HEK293 (cell line): ENCODE measurements at regions not wholly inside any gene's neighbourhood (a gene's known extent, or its start where the extent isn't known, plus 50 kb on each side); places are given as distances from the start of the nearest gene placed in this dataset.

ENCODE experiments used
- CTCF ChIA-PET: fragments of 350-600 bp; formaldehyde crosslinking; extraction: SDS; loops from one replicate; lab custom pipeline; 2021; ENCODE audit warnings: antibody characterized with exemption; lab: Yijun Ruan, JAX
- POLR2A ChIA-PET: fragments of 300-600 bp; formaldehyde crosslinking; extraction: SDS; loops from one replicate; lab custom pipeline; 2020; ENCODE audit warnings: antibody characterized with exemption, inconsistent platforms; lab: Yijun Ruan, JAX
- H3K27ac ChIP-seq: fragments of 200-500 bp; sonication (Bioruptor generic); 2 replicates; pipeline ENCODE4 v1.5.1; 2014; ENCODE audit warnings: low read depth, low read length, control low read depth, inconsistent platforms; ENCODE audit errors: extremely low read depth
- H3K36me3 ChIP-seq, 2 experiments: fragments of 200-500 bp in 1 of 2; sonication (Bioruptor generic) in 1 of 2; 1 replicate in 1 of 2; 2 replicates in 1 of 2; pipeline ENCODE4 v1.5.1; 2014 to 2017; ENCODE audit warnings: inconsistent platforms in 2 of 2, low read length in 2 of 2; ENCODE audit not compliant: control insufficient read depth in 2 of 2, insufficient read depth in 1 of 2
- H3K4me1 ChIP-seq: fragments of 200-500 bp; sonication (Bioruptor generic); 2 replicates; pipeline ENCODE4 v1.5.1; 2014; ENCODE audit warnings: mild to moderate bottlenecking, low read length, inconsistent platforms; ENCODE audit not compliant: control insufficient read depth, insufficient read depth
- H3K4me3 ChIP-seq: 2 replicates; pipeline ENCODE4 v1.5.1; 2011; ENCODE audit warnings: low read depth, mild to moderate bottlenecking, control low read depth, low read length, moderate library complexity
- H3K9me3 ChIP-seq: fragments of 200-500 bp; sonication (Bioruptor generic); 2 replicates; pipeline ENCODE4 v1.5.1; 2014; ENCODE audit warnings: low read depth, low read length, inconsistent platforms; ENCODE audit not compliant: control insufficient read depth, insufficient read depth
- ATF2 ChIP-seq: fragments of 450-650 bp; formaldehyde crosslinking; IDR thresholded peaks from 2 replicates; pipeline ENCODE4 v1.5.1; 2016; ENCODE audit warnings: missing biosample characterization, missing genetic modification characterization, low read depth
- BCL11B ChIP-seq: fragments of 450-650 bp; formaldehyde crosslinking; IDR thresholded peaks from 2 replicates; pipeline ENCODE4 v1.5.1; 2016; ENCODE audit warnings: low read depth, missing biosample characterization, missing genetic modification characterization
- GLIS1 ChIP-seq: fragments of 450-650 bp; formaldehyde crosslinking; IDR thresholded peaks from 2 replicates; pipeline ENCODE4 v1.5.1; 2016; ENCODE audit warnings: missing biosample characterization, missing genetic modification characterization
- KLF17 ChIP-seq: fragments of 450-650 bp; formaldehyde crosslinking; IDR thresholded peaks from 2 replicates; pipeline ENCODE4 v1.5.1; 2016; ENCODE audit warnings: missing biosample characterization, missing genetic modification characterization
- OVOL3 ChIP-seq: fragments of 450-650 bp; formaldehyde crosslinking; IDR thresholded peaks from 2 replicates; pipeline ENCODE4 v1.5.1; 2016; ENCODE audit warnings: missing biosample characterization, missing genetic modification characterization
- PRDM10 ChIP-seq: fragments of 450-650 bp; formaldehyde crosslinking; IDR thresholded peaks from 2 replicates; pipeline ENCODE4 v1.5.1; 2016; ENCODE audit warnings: missing biosample characterization, missing genetic modification characterization
- PRDM6 ChIP-seq: fragments of 450-650 bp; formaldehyde crosslinking; IDR thresholded peaks from 2 replicates; pipeline ENCODE4 v1.5.1; 2017; ENCODE audit warnings: missing biosample characterization, missing genetic modification characterization
- TCF7L2 ChIP-seq: IDR thresholded peaks from 2 replicates; pipeline ENCODE4 v1.6.1; 2011; ENCODE audit warnings: low read depth, mild to moderate bottlenecking, inconsistent platforms, low read length, moderate library complexity, borderline replicate concordance
- ZFP37 ChIP-seq: fragments of 450-650 bp; formaldehyde crosslinking; IDR thresholded peaks from 2 replicates; pipeline ENCODE4 v1.5.1; 2016; ENCODE audit warnings: missing biosample characterization, missing genetic modification characterization
- ZFP41 ChIP-seq: fragments of 450-650 bp; formaldehyde crosslinking; IDR thresholded peaks from 2 replicates; pipeline ENCODE4 v1.5.1; 2016; ENCODE audit warnings: missing biosample characterization, missing genetic modification characterization, borderline replicate concordance
- ZNF24 ChIP-seq: fragments of 450-650 bp; formaldehyde crosslinking; IDR thresholded peaks from 2 replicates; pipeline ENCODE4 v1.5.1; 2016; ENCODE audit warnings: missing biosample characterization, missing genetic modification characterization
- ZNF324 ChIP-seq: fragments of 450-650 bp; formaldehyde crosslinking; IDR thresholded peaks from 2 replicates; pipeline ENCODE4 v1.5.1; 2016; ENCODE audit warnings: missing biosample characterization, missing genetic modification characterization
- ZNF350 ChIP-seq: fragments of 450-650 bp; formaldehyde crosslinking; IDR thresholded peaks from 2 replicates; pipeline ENCODE4 v1.5.0; 2017; ENCODE audit warnings: missing biosample characterization, mild to moderate bottlenecking, missing genetic modification characterization
- ZNF623 ChIP-seq: fragments of 450-650 bp; formaldehyde crosslinking; IDR thresholded peaks from 2 replicates; pipeline ENCODE4 v1.5.1; 2016; ENCODE audit warnings: missing biosample characterization, missing genetic modification characterization
- ZNF658 ChIP-seq: fragments of 450-650 bp; formaldehyde crosslinking; IDR thresholded peaks from 2 replicates; pipeline ENCODE4; 2016; ENCODE audit warnings: missing biosample characterization, missing genetic modification characterization
- ZNF701 ChIP-seq: fragments of 450-650 bp; formaldehyde crosslinking; IDR thresholded peaks from 2 replicates; pipeline ENCODE4 v1.5.1; 2016; ENCODE audit warnings: missing biosample characterization, missing genetic modification characterization
- ZSCAN23 ChIP-seq: fragments of 450-650 bp; formaldehyde crosslinking; IDR thresholded peaks from 2 replicates; pipeline ENCODE4 v1.5.1; 2016; ENCODE audit warnings: missing biosample characterization, missing genetic modification characterization
- ZSCAN30 ChIP-seq: fragments of 450-650 bp; IDR thresholded peaks from 2 replicates; pipeline ENCODE4 v1.5.1; 2018; ENCODE audit warnings: missing biosample characterization, mild to moderate bottlenecking, missing genetic modification characterization, moderate library complexity
- ZSCAN4 ChIP-seq: fragments of 450-650 bp; formaldehyde crosslinking; IDR thresholded peaks from 2 replicates; pipeline ENCODE4 v1.5.1; 2017; ENCODE audit warnings: missing biosample characterization, missing genetic modification characterization

- Histone ChIP-seq H3K4me1 (no peaks in the 10 kb centered on the region), H3K4me3 (no peak overlapping the region), H3K36me3 (no peaks in the 10 kb centered on the region), H3K9me3 (no peaks in the 10 kb centered on the region), H3K27ac (no peak overlapping the region)
- CTCF ChIA-PET, result no interaction called here
- no peak for TF ChIP-seq ZNF701 (tag by site-specific recombination)
- no peak for TF ChIP-seq ZNF324
- no peak for TF ChIP-seq ZSCAN30 (tag by site-specific recombination)
- TF ChIP-seq ZFP37 (tag by site-specific recombination), result no peak
- TF ChIP-seq ZFP41 (tag by site-specific recombination), result no peak
- no peak for TF ChIP-seq ZNF623
- no peak for TF ChIP-seq ZSCAN23 (tag by site-specific recombination)
- TF ChIP-seq GLIS1, result no peak
- TF ChIP-seq ZNF658, result no peak
- no peak for TF ChIP-seq ZSCAN4 (tag by site-specific recombination)
- TF ChIP-seq ZNF24 (tag by site-specific recombination), result no peak
- TF ChIP-seq TCF7L2, result no peak
- TF ChIP-seq PRDM6 (tag by site-specific recombination), result no peak
- TF ChIP-seq KLF17 (tag by site-specific recombination), result no peak
- no peak for TF ChIP-seq ATF2 (tag by site-specific recombination)
- TF ChIP-seq ZNF350 (tag by site-specific recombination), result no peak
- no peak for TF ChIP-seq BCL11B (tag by site-specific recombination)
- no peak for TF ChIP-seq PRDM10
- no peak for TF ChIP-seq OVOL3 (tag by site-specific recombination)
- POLR2A ChIA-PET, result no interaction called here
These were observed 118.6 kb downstream of the RTP5 start for GRCh38 chr2:241988146-241988545.
